ENCODE measurements at regions not wholly inside any gene's neighbourhood (a gene's known extent, or its start where the extent isn't known, plus 50 kb on each side); places are given as distances from the start of the nearest gene placed in this dataset.

GRCh38 chr2:105181282-105181681, 60.3 kb upstream of the GPR45 start:
- DNase-seq (ENCODE audit: insufficient read length, low spot score, missing footprints), result no peak
- H2AFZ ChIP-seq (ENCODE audit: low read length), result no peak overlapping the region

DNA sequence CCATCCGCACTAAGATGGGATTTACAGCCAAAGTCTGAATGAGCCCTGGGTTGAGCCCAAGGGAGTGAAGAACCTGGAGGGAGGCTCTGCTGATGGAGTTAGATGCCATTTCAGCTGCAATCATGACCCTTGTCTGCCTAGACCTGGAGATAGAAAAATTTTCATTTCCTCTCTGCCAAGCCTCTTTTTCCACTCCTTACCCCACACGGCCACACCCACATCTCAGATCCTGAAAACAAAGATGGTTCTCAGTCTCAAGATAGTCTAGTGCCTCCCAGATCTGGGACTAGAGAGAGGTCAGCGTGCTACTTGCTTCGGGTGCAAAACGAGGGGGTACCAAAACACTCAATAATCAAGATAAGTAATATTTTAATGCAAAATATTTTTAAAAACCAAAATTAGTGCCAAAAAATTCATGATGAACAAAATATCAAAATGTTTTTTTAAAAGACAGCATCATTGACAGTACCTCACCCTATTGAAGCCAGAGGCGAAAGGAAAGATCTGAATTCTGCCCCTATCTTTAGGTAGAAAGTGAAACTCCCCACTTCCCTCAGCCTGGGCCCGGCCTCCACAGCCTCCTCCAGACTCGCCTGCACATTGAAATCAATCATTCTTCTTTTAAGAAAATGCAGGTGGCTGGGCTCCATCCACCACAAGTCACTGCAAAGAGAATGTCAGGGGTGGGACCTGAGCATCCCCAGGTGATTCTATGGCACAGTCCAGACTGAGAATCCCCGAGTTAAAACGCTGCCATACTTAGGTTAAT, 57.8 kb upstream of the GPR45 start:
- H3K4me1 ChIP-seq (ENCODE audit: insufficient read depth, low read length), result no peaks in the 10 kb centered on the region
- H3K9me3 ChIP-seq (ENCODE audit: low read depth, low read length), result no peaks in the 10 kb centered on the region
- no peaks in the 10 kb centered on the region for H3K79me2 ChIP-seq (ENCODE audit: insufficient read depth, low read length)
- no peaks in the 10 kb centered on the region for H3K36me3 ChIP-seq (ENCODE audit: insufficient read depth, low read length)
- no peak for TF ChIP-seq CTCF (IDR thresholded peaks at IDR 0.05; ENCODE audit: extremely low read depth, low read depth, low read length)
- H3K27ac ChIP-seq (ENCODE audit: low read depth, low read length), result no peak overlapping the region
- DNase-seq (ENCODE audit: insufficient read length, low spot score, missing footprints), result no peak
- no peak overlapping the region for H3K4me2 ChIP-seq (ENCODE audit: insufficient read depth, low read length)
- no peaks in the 10 kb centered on the region for H4K20me1 ChIP-seq (ENCODE audit: insufficient read depth, low read length)
- peaks cover 3% of the 10 kb centered on the region for H3K27me3 ChIP-seq (ENCODE audit: insufficient read depth, low read length)
- H3K4me3 ChIP-seq (ENCODE audit: insufficient read depth, low read length), result no peak overlapping the region
- no peak overlapping the region for H2AFZ ChIP-seq (ENCODE audit: low read length)

More at GRCh38 chr2:105181282-105181681, 60.3 kb upstream of the GPR45 start:
- no peak for TF ChIP-seq CTCF (IDR thresholded peaks at IDR 0.05; ENCODE audit: extremely low read depth, low read depth, low read length)
- Histone ChIP-seq H3K27me3 (ENCODE audit: insufficient read depth, low read length) (peaks cover 14% of the 10 kb centered on the region), H3K9me3 (ENCODE audit: low read depth, low read length) (no peaks in the 10 kb centered on the region), H3K79me2 (ENCODE audit: insufficient read depth, low read length) (no peaks in the 10 kb centered on the region), H3K36me3 (ENCODE audit: insufficient read depth, low read length) (no peaks in the 10 kb centered on the region), H3K4me3 (ENCODE audit: insufficient read depth, low read length) (no peak overlapping the region), H4K20me1 (ENCODE audit: insufficient read depth, low read length) (no peaks in the 10 kb centered on the region), H3K4me1 (ENCODE audit: insufficient read depth, low read length) (no peaks in the 10 kb centered on the region), H3K27ac (ENCODE audit: low read depth, low read length) (no peak overlapping the region), H3K4me2 (ENCODE audit: insufficient read depth, low read length) (no peak overlapping the region)

DNA sequence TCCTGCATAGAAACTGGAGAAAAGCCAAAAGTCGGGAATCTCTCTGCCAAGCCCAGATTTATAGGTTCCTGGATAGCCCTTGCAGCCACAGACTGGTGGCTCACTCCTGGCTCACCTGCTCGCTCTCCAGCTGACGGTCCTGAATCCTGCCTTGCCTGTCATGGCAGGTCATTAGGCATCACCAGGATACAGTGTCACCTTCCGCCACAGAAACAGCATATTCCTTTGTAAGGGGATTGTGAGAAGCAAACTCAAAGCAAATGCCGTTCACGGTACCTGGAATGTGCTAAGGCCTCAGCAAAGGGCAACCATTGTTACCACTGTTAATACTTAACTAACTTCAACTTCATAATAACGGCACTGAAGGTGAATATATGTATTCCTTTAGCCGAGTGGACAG, 57.1 kb upstream of the GPR45 start:
- no peaks in the 10 kb centered on the region for H3K4me1 ChIP-seq (ENCODE audit: insufficient read depth, low read length)
- no peaks in the 10 kb centered on the region for H3K36me3 ChIP-seq (ENCODE audit: insufficient read depth, low read length)
- no peak overlapping the region for H3K27ac ChIP-seq (ENCODE audit: low read depth, low read length)
- H3K9me3 ChIP-seq (ENCODE audit: low read depth, low read length), result no peaks in the 10 kb centered on the region
- H3K4me2 ChIP-seq (ENCODE audit: insufficient read depth, low read length), result no peak overlapping the region
- no peaks in the 10 kb centered on the region for H3K79me2 ChIP-seq (ENCODE audit: insufficient read depth, low read length)
- H2AFZ ChIP-seq (ENCODE audit: low read length), result no peak overlapping the region
- H3K27me3 ChIP-seq (ENCODE audit: insufficient read depth, low read length), result peaks cover 3% of the 10 kb centered on the region
- TF ChIP-seq CTCF (IDR thresholded peaks at IDR 0.05; ENCODE audit: extremely low read depth, low read depth, low read length), result no peak
- H3K4me3 ChIP-seq (ENCODE audit: insufficient read depth, low read length), result no peak overlapping the region
- H4K20me1 ChIP-seq (ENCODE audit: insufficient read depth, low read length), result no peaks in the 10 kb centered on the region
- no peak for DNase-seq (ENCODE audit: insufficient read length, low spot score, missing footprints)

DNA sequence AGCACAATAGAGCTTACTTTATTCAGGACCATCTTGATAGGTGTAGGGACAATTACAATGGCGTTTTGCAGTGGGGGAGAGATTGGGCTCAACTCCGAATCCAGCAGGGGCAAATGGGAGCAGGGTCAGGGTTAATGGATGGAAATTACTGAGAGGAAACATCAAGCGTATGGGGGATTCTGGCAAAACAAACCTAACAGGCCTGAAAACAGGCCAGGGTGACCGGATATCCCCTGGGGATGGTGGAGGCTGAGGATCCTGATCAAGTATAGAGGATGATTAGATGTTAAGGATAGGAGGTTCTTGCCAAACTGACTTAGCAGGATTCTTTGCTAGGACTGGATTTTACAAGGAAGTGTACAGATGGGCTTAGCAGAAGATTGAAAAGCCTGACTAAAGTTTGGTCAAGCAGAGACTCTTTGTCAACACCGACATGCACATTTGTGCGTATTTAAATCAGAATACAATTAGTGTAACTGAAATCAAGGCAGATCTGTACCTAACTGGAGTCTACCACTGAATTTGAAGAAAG, 54.5 kb upstream of the GPR45 start:
- Histone ChIP-seq H2AFZ (ENCODE audit: low read length) (no peak overlapping the region), H3K4me3 (ENCODE audit: insufficient read depth, low read length) (no peak overlapping the region), H3K36me3 (ENCODE audit: insufficient read depth, low read length) (no peaks in the 10 kb centered on the region), H3K9me3 (ENCODE audit: low read depth, low read length) (no peaks in the 10 kb centered on the region), H4K20me1 (ENCODE audit: insufficient read depth, low read length) (no peaks in the 10 kb centered on the region), H3K4me2 (ENCODE audit: insufficient read depth, low read length) (no peak overlapping the region), H3K4me1 (ENCODE audit: insufficient read depth, low read length) (no peaks in the 10 kb centered on the region), H3K27me3 (ENCODE audit: insufficient read depth, low read length) (no peaks in the 10 kb centered on the region), H3K79me2 (ENCODE audit: insufficient read depth, low read length) (no peaks in the 10 kb centered on the region), H3K27ac (ENCODE audit: low read depth, low read length) (no peak overlapping the region)
- TF ChIP-seq CTCF (IDR thresholded peaks at IDR 0.05; ENCODE audit: extremely low read depth, low read depth, low read length), result no peak
- no peak for DNase-seq (ENCODE audit: insufficient read length, low spot score, missing footprints)

Data from osteoblast (primary cell).